ENCODE measurements at regions not wholly inside any gene's neighbourhood (a gene's known extent, or its start where the extent isn't known, plus 50 kb on each side); places are given as distances from the start of the nearest gene placed in this dataset.

DNA sequence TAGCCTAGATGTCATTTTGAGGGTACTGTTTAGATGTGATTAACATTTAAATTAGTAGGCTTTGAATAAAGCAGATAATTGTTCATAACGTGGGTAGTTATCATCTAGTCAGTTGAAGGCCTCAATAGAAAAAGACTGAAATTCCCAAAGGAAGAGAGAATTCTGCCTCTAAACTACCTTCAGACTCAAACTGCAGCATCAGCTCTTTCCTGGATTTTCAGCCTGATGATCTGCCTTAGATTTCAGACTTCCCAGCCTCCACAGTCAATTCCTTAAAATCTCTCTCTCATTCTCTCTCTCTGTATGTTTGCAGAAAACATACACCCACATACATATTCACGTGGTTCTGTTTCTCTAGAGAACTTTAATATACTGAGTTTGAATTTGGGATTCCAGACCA lies 58.0 kb upstream of the MBNL1 start:
- Histone ChIP-seq H3K9ac (ENCODE audit: low read length) (no peak overlapping the region), H3K27me3 (ENCODE audit: insufficient read depth, low read length) (no peaks in the 10 kb centered on the region), H3K79me2 (ENCODE audit: insufficient read depth, low read length) (no peaks in the 10 kb centered on the region), H3K4me3 (replicated peaks in 1 of 2; ENCODE audit: low read depth in 1 of 2, low read length in 2 of 2) (no peak overlapping the region), H4K20me1 (ENCODE audit: insufficient read depth) (no peaks in the 10 kb centered on the region), H3K36me3 (ENCODE audit: control insufficient read depth in 1 of 2, insufficient read depth in 2 of 2, low read length in 2 of 2) (no peaks in the 10 kb centered on the region), H2AFZ (ENCODE audit: low read depth, low read length, poor library complexity, severe bottlenecking) (no peak overlapping the region), H3K27ac (ENCODE audit: low read depth, low read length) (no peak overlapping the region), H3K4me1 (ENCODE audit: control insufficient read depth in 1 of 2, insufficient read depth in 2 of 2, low read length in 2 of 2) (peaks cover 0 to 5% of the 10 kb centered on the region in 2 experiments; a peak in 1 of 4 replicates), H3K9me2 (ENCODE audit: insufficient read depth) (no peaks in the 10 kb centered on the region), H3K4me2 (ENCODE audit: low read length) (no peak overlapping the region), H3K9me3 (ENCODE audit: control insufficient read depth in 1 of 2, insufficient read depth in 1 of 2, low read depth in 1 of 2, low read length in 2 of 2) (no peaks in the 10 kb centered on the region)
- no peak for ATAC-seq
- DNase-seq (ENCODE audit: low read depth, low spot score): no peak
- TF ChIP-seq TCF7L2 (IDR thresholded peaks at IDR 0.05; ENCODE audit: borderline replicate concordance, extremely low read depth, insufficient read depth, insufficient read length) (no peak), FOSL1 (IDR thresholded peaks at IDR 0.05; ENCODE audit: low read depth) (no peak), CBX3 (IDR thresholded peaks at IDR 0.05; ENCODE audit: low read depth) (no peak), ZFX (IDR thresholded peaks at IDR 0.05) (no peak), CEBPB (IDR thresholded peaks at IDR 0.05; ENCODE audit: low read depth) (no peak), JUND (IDR thresholded peaks at IDR 0.05) (no peak), POLR2A (IDR thresholded peaks at IDR 0.05; ENCODE audit: borderline replicate concordance, extremely low read depth, insufficient read depth, insufficient read length) (no peak), EZH2 (IDR thresholded peaks at IDR 0.05) (no peak), SRF (IDR thresholded peaks at IDR 0.05; ENCODE audit: low read depth) (no peak), POLR2AphosphoS5 (IDR thresholded peaks at IDR 0.05; ENCODE audit: low read depth, low read length) (no peak), SIN3A (IDR thresholded peaks at IDR 0.05; ENCODE audit: low read depth) (no peak), RAD21 (IDR thresholded peaks at IDR 0.05; ENCODE audit: low read depth) (no peak), EGR1 (IDR thresholded peaks at IDR 0.05; ENCODE audit: low read depth) (no peak), ZNF274 (IDR thresholded peaks at IDR 0.05; ENCODE audit: low read depth, low read length) (no peak), EZH2phosphoT487 (IDR thresholded peaks at IDR 0.05; ENCODE audit: borderline replicate concordance) (no peak)
- TF ChIP-seq, protein P1, sequence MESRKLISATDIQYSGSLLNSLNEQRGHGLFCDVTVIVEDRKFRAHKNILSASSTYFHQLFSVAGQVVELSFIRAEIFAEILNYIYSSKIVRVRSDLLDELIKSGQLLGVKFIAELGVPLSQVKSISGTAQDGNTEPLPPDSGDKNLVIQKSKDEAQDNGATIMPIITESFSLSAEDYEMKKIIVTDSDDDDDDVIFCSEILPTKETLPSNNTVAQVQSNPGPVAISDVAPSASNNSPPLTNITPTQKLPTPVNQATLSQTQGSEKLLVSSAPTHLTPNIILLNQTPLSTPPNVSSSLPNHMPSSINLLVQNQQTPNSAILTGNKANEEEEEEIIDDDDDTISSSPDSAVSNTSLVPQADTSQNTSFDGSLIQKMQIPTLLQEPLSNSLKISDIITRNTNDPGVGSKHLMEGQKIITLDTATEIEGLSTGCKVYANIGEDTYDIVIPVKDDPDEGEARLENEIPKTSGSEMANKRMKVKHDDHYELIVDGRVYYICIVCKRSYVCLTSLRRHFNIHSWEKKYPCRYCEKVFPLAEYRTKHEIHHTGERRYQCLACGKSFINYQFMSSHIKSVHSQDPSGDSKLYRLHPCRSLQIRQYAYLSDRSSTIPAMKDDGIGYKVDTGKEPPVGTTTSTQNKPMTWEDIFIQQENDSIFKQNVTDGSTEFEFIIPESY (IDR thresholded peaks at IDR 0.05; ENCODE audit: extremely low read depth, insufficient replicate concordance, low read length): no peak
- TF ChIP-seq, protein P2, sequence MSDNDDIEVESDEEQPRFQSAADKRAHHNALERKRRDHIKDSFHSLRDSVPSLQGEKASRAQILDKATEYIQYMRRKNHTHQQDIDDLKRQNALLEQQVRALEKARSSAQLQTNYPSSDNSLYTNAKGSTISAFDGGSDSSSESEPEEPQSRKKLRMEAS (IDR thresholded peaks at IDR 0.05): no peak
- TF ChIP-seq, protein P3, sequence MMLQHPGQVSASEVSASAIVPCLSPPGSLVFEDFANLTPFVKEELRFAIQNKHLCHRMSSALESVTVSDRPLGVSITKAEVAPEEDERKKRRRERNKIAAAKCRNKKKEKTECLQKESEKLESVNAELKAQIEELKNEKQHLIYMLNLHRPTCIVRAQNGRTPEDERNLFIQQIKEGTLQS (IDR thresholded peaks at IDR 0.05): no peak
- TF ChIP-seq, protein P4, sequence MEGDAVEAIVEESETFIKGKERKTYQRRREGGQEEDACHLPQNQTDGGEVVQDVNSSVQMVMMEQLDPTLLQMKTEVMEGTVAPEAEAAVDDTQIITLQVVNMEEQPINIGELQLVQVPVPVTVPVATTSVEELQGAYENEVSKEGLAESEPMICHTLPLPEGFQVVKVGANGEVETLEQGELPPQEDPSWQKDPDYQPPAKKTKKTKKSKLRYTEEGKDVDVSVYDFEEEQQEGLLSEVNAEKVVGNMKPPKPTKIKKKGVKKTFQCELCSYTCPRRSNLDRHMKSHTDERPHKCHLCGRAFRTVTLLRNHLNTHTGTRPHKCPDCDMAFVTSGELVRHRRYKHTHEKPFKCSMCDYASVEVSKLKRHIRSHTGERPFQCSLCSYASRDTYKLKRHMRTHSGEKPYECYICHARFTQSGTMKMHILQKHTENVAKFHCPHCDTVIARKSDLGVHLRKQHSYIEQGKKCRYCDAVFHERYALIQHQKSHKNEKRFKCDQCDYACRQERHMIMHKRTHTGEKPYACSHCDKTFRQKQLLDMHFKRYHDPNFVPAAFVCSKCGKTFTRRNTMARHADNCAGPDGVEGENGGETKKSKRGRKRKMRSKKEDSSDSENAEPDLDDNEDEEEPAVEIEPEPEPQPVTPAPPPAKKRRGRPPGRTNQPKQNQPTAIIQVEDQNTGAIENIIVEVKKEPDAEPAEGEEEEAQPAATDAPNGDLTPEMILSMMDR (IDR thresholded peaks at IDR 0.05 in 2 of 3, conservative IDR thresholded peaks at IDR 0.05 in 1 of 3; ENCODE audit: borderline replicate concordance in 1 of 3, insufficient read depth in 1 of 3, low read depth in 2 of 3, low read length in 2 of 3): no peak
- CTCF ChIA-PET: no interaction called here
- BruUV-seq (replicated peaks): no TSS peak
- RAD21 ChIA-PET (ENCODE audit: low non-redundant PET in 1 of 2, low total read pairs in 2 of 2, uncharacterized antibody in 2 of 2, unreplicated experiment in 2 of 2): no interaction called here
- intact Hi-C loops (cut with micrococcal nuclease): no loop called here
- POLR2A ChIA-PET: no interaction called here

Data from HCT116 (cell line).